Osteoblast (primary cell): ENCODE measurements at regions not wholly inside any gene's neighbourhood (a gene's known extent, or its start where the extent isn't known, plus 50 kb on each side); places are given as distances from the start of the nearest gene placed in this dataset.

Experiments used
- DNase-seq: peaks from one replicate; pipeline ENCODE4 v3.0.0; 2011; ENCODE audit warnings: low spot score, mixed read lengths; ENCODE audit not compliant: insufficient read length; ENCODE audit errors: missing footprints
- H2AFZ ChIP-seq: 2 replicates; pipeline ENCODE4 v1.6.0; 2011; ENCODE audit warnings: mild to moderate bottlenecking, low read length
- H3K27ac ChIP-seq: 2 replicates; pipeline ENCODE4 v1.5.1; 2011; ENCODE audit warnings: mild to moderate bottlenecking, low read depth, low read length, moderate library complexity
- H3K27me3 ChIP-seq: 2 replicates; pipeline ENCODE4 v1.6.0; 2012; ENCODE audit warnings: mild to moderate bottlenecking, control low read depth, inconsistent platforms, low read length, moderate library complexity; ENCODE audit not compliant: insufficient read depth
- H3K36me3 ChIP-seq: 2 replicates; pipeline ENCODE4 v1.5.1; 2011; ENCODE audit warnings: mild to moderate bottlenecking, low read length, control low read depth, moderate library complexity; ENCODE audit not compliant: insufficient read depth
- H3K4me1 ChIP-seq: 2 replicates; pipeline ENCODE4 v1.5.1; 2011; ENCODE audit warnings: mild to moderate bottlenecking, low read length, control low read depth, moderate library complexity; ENCODE audit not compliant: insufficient read depth
- H3K4me2 ChIP-seq: 2 replicates; pipeline ENCODE4 v1.6.0; 2011; ENCODE audit warnings: mild to moderate bottlenecking, low read length; ENCODE audit not compliant: insufficient read depth
- H3K4me3 ChIP-seq: fragments of 200-600 bp; sonication (generic); 3 replicates; pipeline ENCODE4 v1.5.1; 2012; ENCODE audit warnings: mild to moderate bottlenecking, low read length, inconsistent platforms; ENCODE audit not compliant: insufficient read depth
- H3K79me2 ChIP-seq: 2 replicates; pipeline ENCODE4 v1.6.0; 2012; ENCODE audit warnings: mild to moderate bottlenecking, low read length, control low read depth, inconsistent platforms; ENCODE audit not compliant: insufficient read depth
- H3K9me3 ChIP-seq: 2 replicates; pipeline ENCODE4 v1.5.1; 2011; ENCODE audit warnings: low read depth, low read length, control low read depth
- H4K20me1 ChIP-seq: 2 replicates; pipeline ENCODE4 v1.6.0; 2012; ENCODE audit warnings: mild to moderate bottlenecking, low read length, control low read depth; ENCODE audit not compliant: insufficient read depth
- TF ChIP-seq, protein P1 (sequence below): IDR thresholded peaks from 2 replicates; pipeline ENCODE4 v1.5.1; 2011; ENCODE audit warnings: mild to moderate bottlenecking, low read depth, low read length, moderate library complexity; ENCODE audit errors: extremely low read depth

DNA sequence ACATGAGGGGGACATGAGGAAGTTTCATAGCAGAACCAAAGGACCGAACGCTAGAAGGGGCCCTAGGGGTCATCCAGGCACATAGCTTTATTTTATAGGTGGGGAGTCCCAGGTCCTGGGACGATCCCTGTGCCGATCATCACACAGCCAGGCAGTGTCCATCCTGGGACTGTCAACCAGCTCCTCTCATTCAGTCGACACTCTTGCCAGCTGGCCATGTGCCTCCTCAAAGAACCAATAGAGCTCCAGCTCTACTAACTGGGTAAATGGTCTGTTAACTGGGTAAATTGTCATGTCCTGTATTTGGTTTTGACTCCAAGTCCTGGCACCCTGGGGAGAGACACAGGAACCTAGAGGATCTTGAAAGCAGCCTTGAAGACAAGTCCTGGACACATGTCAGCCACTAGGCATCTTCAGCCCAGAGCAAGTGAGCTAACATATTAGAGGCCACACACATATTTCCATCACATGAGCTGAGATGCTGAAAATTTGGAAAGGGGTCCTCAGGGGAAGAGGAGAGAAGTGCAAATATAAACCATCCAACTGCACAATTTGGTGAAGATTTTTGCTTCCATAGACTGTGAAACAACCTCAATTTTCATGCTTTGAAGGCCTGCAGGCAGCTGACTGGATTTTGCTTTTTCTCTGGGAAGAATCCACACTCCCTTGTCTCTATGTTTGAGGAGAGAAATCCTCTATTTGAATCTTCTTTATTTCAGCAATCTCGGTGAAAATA, 361.1 kb upstream of the SLC14A2 start:
- Histone ChIP-seq H4K20me1 (no peaks in the 10 kb centered on the region), H2AFZ (peak overlapping the region; percentile 26), H3K27ac (peak overlapping the region; percentile 56), H3K79me2 (no peaks in the 10 kb centered on the region), H3K27me3 (no peaks in the 10 kb centered on the region), H3K4me1 (peaks cover 34% of the 10 kb centered on the region), H3K36me3 (no peaks in the 10 kb centered on the region), H3K4me2 (no peak overlapping the region), H3K9me3 (no peaks in the 10 kb centered on the region), H3K4me3 (no peak overlapping the region)
- no peak for DNase-seq
- TF ChIP-seq, protein P1, sequence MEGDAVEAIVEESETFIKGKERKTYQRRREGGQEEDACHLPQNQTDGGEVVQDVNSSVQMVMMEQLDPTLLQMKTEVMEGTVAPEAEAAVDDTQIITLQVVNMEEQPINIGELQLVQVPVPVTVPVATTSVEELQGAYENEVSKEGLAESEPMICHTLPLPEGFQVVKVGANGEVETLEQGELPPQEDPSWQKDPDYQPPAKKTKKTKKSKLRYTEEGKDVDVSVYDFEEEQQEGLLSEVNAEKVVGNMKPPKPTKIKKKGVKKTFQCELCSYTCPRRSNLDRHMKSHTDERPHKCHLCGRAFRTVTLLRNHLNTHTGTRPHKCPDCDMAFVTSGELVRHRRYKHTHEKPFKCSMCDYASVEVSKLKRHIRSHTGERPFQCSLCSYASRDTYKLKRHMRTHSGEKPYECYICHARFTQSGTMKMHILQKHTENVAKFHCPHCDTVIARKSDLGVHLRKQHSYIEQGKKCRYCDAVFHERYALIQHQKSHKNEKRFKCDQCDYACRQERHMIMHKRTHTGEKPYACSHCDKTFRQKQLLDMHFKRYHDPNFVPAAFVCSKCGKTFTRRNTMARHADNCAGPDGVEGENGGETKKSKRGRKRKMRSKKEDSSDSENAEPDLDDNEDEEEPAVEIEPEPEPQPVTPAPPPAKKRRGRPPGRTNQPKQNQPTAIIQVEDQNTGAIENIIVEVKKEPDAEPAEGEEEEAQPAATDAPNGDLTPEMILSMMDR, result no peak

DNA sequence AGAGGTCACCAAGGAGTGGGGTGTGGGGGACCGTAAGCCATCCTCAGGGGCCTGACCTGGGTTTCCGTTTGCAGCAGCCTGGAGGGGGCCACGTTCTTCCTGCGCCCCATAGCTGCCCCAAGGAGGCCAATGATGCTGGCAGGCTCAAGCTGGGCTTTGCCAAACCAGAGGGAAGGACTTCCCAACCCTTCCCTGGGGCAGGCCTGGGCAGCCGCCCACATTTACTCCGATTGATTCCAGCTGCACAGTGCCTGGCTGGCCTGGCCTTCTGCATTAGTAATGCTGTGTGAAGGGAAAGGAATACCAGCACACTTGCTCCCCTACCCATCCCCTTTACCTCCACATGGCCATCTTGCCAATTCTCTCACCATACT, 360.6 kb upstream of the SLC14A2 start:
- H4K20me1 ChIP-seq, result no peaks in the 10 kb centered on the region
- H3K79me2 ChIP-seq, result no peaks in the 10 kb centered on the region
- H3K9me3 ChIP-seq, result no peaks in the 10 kb centered on the region
- H3K4me1 ChIP-seq, result peaks cover 29% of the 10 kb centered on the region
- peak overlapping the region; percentile 56 for H3K27ac ChIP-seq
- H3K4me3 ChIP-seq, result no peak overlapping the region
- no peaks in the 10 kb centered on the region for H3K27me3 ChIP-seq
- DNase-seq, result no peak
- H3K36me3 ChIP-seq, result no peaks in the 10 kb centered on the region
- H2AFZ ChIP-seq, result peak overlapping the region; percentile 26
- TF ChIP-seq, protein P1, result no peak
- peak overlapping the region; percentile 2 for H3K4me2 ChIP-seq

DNA sequence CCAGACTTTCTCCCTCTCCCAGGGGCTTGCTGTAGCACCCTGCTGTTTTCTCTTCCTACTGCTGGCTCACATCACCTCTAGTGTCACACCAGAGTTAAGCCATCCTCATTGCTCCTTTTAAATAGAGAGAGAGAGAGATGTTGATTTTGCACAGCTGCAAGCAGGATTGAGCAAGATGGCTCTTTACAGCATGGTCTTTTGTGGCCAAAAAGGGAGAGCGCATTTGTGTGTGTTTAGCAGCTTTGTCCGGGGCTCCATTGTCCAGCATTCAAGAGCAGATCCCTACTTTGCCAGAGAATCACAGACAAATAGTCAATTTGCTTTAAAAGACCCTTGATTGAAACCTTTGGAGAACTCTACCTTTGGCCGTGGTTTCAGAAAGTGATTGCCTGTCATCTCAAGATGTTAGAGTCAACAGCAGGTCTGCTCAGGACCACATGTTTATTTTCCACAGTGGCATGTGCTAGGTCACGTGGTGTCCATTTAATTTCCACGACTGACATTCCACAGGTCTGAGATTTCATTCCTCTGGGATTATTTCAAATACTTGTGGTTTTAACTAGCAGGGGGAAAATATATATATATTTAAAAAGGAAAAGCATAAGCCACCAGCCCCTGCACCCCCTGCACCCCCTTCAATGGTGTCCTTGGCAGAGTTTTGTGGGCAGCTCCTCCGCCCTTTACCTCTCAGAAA, 359.9 kb upstream of the SLC14A2 start:
- Histone ChIP-seq H3K27ac (peak overlapping the region; percentile 56), H4K20me1 (no peaks in the 10 kb centered on the region), H3K36me3 (no peaks in the 10 kb centered on the region), H3K9me3 (no peaks in the 10 kb centered on the region), H3K4me1 (peaks cover 25% of the 10 kb centered on the region), H3K4me2 (peak overlapping the region; percentile 46), H3K4me3 (no peak overlapping the region), H2AFZ (peak overlapping the region; percentile 19), H3K79me2 (no peaks in the 10 kb centered on the region), H3K27me3 (no peaks in the 10 kb centered on the region)
- TF ChIP-seq, protein P1, result no peak
- peak; percentile 90 for DNase-seq

DNA sequence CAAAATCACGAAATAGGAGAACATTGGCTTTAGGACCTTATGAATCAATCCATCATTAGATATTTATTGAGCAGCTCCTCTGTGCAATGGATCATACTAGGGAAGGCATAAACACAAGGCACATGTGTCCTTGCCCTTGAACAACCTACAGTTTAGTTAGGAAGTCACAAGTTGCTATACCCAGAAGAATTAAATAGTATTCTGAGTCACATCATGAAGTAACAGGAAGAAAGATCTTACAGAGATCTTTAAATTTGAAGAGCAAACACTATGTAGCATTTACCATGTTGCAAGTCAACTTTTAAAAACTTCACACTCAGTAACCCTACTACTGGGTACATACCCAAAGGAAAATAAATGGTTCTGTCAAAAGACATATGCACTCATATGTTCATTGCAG, 355.2 kb upstream of the SLC14A2 start:
- peak; percentile 47 for DNase-seq
- H3K4me2 ChIP-seq, result no peak overlapping the region
- H4K20me1 ChIP-seq, result no peaks in the 10 kb centered on the region

More for the DNA sequence above, 355.2 kb upstream of the SLC14A2 start:
- H3K27ac ChIP-seq, result no peak overlapping the region
- no peak overlapping the region for H2AFZ ChIP-seq
- no peak overlapping the region for H3K4me3 ChIP-seq
- no peaks in the 10 kb centered on the region for H3K36me3 ChIP-seq
- H3K9me3 ChIP-seq, result no peaks in the 10 kb centered on the region
- H3K27me3 ChIP-seq, result no peaks in the 10 kb centered on the region
- TF ChIP-seq, protein P1, result no peak
- H3K79me2 ChIP-seq, result no peaks in the 10 kb centered on the region
- peaks cover 15% of the 10 kb centered on the region for H3K4me1 ChIP-seq
